ENCODE measurements at regions not wholly inside any gene's neighbourhood (a gene's known extent, or its start where the extent isn't known, plus 50 kb on each side); places are given as distances from the start of the nearest gene placed in this dataset.

- TF ChIP-seq, protein P1, sequence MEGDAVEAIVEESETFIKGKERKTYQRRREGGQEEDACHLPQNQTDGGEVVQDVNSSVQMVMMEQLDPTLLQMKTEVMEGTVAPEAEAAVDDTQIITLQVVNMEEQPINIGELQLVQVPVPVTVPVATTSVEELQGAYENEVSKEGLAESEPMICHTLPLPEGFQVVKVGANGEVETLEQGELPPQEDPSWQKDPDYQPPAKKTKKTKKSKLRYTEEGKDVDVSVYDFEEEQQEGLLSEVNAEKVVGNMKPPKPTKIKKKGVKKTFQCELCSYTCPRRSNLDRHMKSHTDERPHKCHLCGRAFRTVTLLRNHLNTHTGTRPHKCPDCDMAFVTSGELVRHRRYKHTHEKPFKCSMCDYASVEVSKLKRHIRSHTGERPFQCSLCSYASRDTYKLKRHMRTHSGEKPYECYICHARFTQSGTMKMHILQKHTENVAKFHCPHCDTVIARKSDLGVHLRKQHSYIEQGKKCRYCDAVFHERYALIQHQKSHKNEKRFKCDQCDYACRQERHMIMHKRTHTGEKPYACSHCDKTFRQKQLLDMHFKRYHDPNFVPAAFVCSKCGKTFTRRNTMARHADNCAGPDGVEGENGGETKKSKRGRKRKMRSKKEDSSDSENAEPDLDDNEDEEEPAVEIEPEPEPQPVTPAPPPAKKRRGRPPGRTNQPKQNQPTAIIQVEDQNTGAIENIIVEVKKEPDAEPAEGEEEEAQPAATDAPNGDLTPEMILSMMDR (conservative IDR thresholded peaks at IDR 0.05; ENCODE audit: low read depth in 2 of 2) = no peak
- TF ChIP-seq POLR2AphosphoS5 (IDR thresholded peaks at IDR 0.05; ENCODE audit: low read depth) (no peak), EZH2 (IDR thresholded peaks at IDR 0.05; ENCODE audit: low read depth, unreplicated experiment) (no peak)
Measured at GRCh38 chr1:110264430-110264829, 54.3 kb downstream of the KCNC4 start.
